ENCODE measurements at regions not wholly inside any gene's neighbourhood (a gene's known extent, or its start where the extent isn't known, plus 50 kb on each side); places are given as distances from the start of the nearest gene placed in this dataset.

DNA sequence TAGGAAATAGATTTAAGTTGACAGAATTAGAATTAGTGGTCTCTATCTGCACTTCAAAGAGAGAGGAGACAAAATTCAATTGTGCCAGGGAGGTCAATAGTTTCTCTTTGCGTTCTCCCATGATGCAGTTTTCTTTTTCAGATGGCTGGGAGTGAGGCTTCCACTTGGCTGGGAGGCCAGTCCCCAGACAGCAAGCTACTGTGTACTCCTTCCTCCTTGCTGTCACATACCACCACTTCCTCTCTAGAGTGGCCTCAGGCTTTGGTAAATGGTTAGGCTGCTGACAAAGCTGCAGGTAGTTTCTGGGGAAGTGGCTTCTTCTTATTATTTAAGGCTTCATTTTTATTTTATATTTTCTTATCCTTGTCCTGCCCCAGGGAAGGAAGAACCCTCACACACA is 106.2 kb upstream of the HS3ST4 start:
- Histone ChIP-seq H3K4me3 (ENCODE audit: insufficient read depth, low read depth, low read length) (no peak overlapping the region), H3K27me3 (ENCODE audit: control insufficient read depth, insufficient read depth, low read length) (no peaks in the 10 kb centered on the region), H4K20me1 (ENCODE audit: insufficient read depth, low read length) (no peaks in the 10 kb centered on the region), H2BK20ac (ENCODE audit: low read depth, low read length) (no peak overlapping the region), H3K9me1 (ENCODE audit: insufficient read depth, low read length) (no peaks in the 10 kb centered on the region), H2BK5ac (ENCODE audit: low read depth, low read length, poor library complexity, severe bottlenecking) (no peak overlapping the region), H3K27ac (ENCODE audit: insufficient read depth, low read length) (no peak overlapping the region), H3K36me3 (ENCODE audit: control insufficient read depth, insufficient read depth, low read length) (no peaks in the 10 kb centered on the region), H3K9ac (ENCODE audit: low read depth, low read length) (no peak overlapping the region), H2BK120ac (ENCODE audit: low read depth, low read length) (no peak overlapping the region), H3K56ac (ENCODE audit: extremely low read depth, insufficient read depth, low read length) (no peak overlapping the region), H3K4ac (ENCODE audit: low read depth, low read length) (no peak overlapping the region), H3K4me1 (ENCODE audit: control insufficient read depth, insufficient read depth, low read length) (no peaks in the 10 kb centered on the region), H3K9me3 (ENCODE audit: control insufficient read depth, insufficient read depth, low read length) (peaks cover 6% of the 10 kb centered on the region), H3K4me2 (ENCODE audit: low read depth, low read length) (no peak overlapping the region), H3K23ac (ENCODE audit: low read depth, low read length) (no peak overlapping the region), H4K5ac (ENCODE audit: low read depth, low read length) (no peak overlapping the region), H4K8ac (ENCODE audit: low read depth in 2 of 2, low read length in 2 of 2) (no peak overlapping the region), H2AK9ac (replicated peaks; ENCODE audit: low read depth, low read length, poor library complexity) (no peak overlapping the region), H3K79me1 (ENCODE audit: low read depth in 1 of 2, low read length in 2 of 2) (no peaks in the 10 kb centered on the region), H4K91ac (ENCODE audit: insufficient read depth, low read depth, low read length) (no peak overlapping the region), H2AK5ac (ENCODE audit: low read depth, low read length) (no peak overlapping the region), H3K18ac (ENCODE audit: low read depth, low read length) (no peak overlapping the region), H2AFZ (replicated peaks; ENCODE audit: low read length, poor library complexity) (no peak overlapping the region), H2BK15ac (ENCODE audit: low read depth, low read length) (no peak overlapping the region), H3K14ac (replicated peaks; ENCODE audit: low read depth, low read length) (no peak overlapping the region)
- ChIA-PET CTCF (no interaction called here), POLR2A (ENCODE audit: unreplicated experiment) (no interaction called here)
- no TSS peak for BruUV-seq (replicated peaks)
- dilution Hi-C loops (cut with HindIII; ENCODE audit: low sequenced_read_pairs, unreplicated experiment), result no loop called here
- 40% methylated on average over 1 of the region's 1 CpG; no CpG with 5 or more reads in 1 of the 2 experiments for WGBS, 2 experiments (ENCODE audit: extremely low coverage in 2 of 2, insufficient read length in 1 of 2)
- in situ Hi-C loops (cut with MboI; ENCODE audit: low sequenced_read_pairs), result no loop called here
- TF ChIP-seq POLR2A (IDR thresholded peaks at IDR 0.05; ENCODE audit: low read depth, low read length) (no peak), MXI1 (IDR thresholded peaks at IDR 0.05; ENCODE audit: borderline replicate concordance, low read depth, low read length) (no peak), CHD1 (IDR thresholded peaks at IDR 0.05; ENCODE audit: low read depth, low read length) (no peak), RAD21 (IDR thresholded peaks at IDR 0.05; ENCODE audit: low read length) (no peak), FOS (IDR thresholded peaks at IDR 0.05; ENCODE audit: low read depth, low read length) (no peak), NFE2L2 (IDR thresholded peaks at IDR 0.05; ENCODE audit: low read depth, low read length) (no peak), RFX5 (IDR thresholded peaks at IDR 0.05; ENCODE audit: low read depth, low read length) (no peak), MAZ (IDR thresholded peaks at IDR 0.05; ENCODE audit: borderline replicate concordance, low read depth, low read length) (no peak), RCOR1 (IDR thresholded peaks at IDR 0.05; ENCODE audit: insufficient replicate concordance, low read length) (no peak), BHLHE40 (IDR thresholded peaks at IDR 0.05; ENCODE audit: low read depth, low read length) (no peak), CEBPB (IDR thresholded peaks at IDR 0.05; ENCODE audit: low read depth, low read length) (no peak), SMC3 (IDR thresholded peaks at IDR 0.05; ENCODE audit: low read depth, low read length) (no peak), MAFK (IDR thresholded peaks at IDR 0.05; ENCODE audit: low read depth, low read length) (no peak)
- TF ChIP-seq, protein P1, sequence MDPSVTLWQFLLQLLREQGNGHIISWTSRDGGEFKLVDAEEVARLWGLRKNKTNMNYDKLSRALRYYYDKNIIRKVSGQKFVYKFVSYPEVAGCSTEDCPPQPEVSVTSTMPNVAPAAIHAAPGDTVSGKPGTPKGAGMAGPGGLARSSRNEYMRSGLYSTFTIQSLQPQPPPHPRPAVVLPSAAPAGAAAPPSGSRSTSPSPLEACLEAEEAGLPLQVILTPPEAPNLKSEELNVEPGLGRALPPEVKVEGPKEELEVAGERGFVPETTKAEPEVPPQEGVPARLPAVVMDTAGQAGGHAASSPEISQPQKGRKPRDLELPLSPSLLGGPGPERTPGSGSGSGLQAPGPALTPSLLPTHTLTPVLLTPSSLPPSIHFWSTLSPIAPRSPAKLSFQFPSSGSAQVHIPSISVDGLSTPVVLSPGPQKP (IDR thresholded peaks at IDR 0.05; ENCODE audit: borderline replicate concordance, low read depth, low read length), result no peak
- TF ChIP-seq, protein P2, sequence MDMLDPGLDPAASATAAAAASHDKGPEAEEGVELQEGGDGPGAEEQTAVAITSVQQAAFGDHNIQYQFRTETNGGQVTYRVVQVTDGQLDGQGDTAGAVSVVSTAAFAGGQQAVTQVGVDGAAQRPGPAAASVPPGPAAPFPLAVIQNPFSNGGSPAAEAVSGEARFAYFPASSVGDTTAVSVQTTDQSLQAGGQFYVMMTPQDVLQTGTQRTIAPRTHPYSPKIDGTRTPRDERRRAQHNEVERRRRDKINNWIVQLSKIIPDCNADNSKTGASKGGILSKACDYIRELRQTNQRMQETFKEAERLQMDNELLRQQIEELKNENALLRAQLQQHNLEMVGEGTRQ (IDR thresholded peaks at IDR 0.05; ENCODE audit: low read depth, low read length), result no peak
- TF ChIP-seq, protein P3, sequence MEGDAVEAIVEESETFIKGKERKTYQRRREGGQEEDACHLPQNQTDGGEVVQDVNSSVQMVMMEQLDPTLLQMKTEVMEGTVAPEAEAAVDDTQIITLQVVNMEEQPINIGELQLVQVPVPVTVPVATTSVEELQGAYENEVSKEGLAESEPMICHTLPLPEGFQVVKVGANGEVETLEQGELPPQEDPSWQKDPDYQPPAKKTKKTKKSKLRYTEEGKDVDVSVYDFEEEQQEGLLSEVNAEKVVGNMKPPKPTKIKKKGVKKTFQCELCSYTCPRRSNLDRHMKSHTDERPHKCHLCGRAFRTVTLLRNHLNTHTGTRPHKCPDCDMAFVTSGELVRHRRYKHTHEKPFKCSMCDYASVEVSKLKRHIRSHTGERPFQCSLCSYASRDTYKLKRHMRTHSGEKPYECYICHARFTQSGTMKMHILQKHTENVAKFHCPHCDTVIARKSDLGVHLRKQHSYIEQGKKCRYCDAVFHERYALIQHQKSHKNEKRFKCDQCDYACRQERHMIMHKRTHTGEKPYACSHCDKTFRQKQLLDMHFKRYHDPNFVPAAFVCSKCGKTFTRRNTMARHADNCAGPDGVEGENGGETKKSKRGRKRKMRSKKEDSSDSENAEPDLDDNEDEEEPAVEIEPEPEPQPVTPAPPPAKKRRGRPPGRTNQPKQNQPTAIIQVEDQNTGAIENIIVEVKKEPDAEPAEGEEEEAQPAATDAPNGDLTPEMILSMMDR (conservative IDR thresholded peaks at IDR 0.05; ENCODE audit: low read depth, low read length), result no peak
- intact Hi-C loops (cut with micrococcal nuclease), result no loop called here
- DNase-seq (no peak), ATAC-seq (ENCODE audit: low read depth) (no peak)
